A549 (cell line): ENCODE measurements at regions not wholly inside any gene's neighbourhood (a gene's known extent, or its start where the extent isn't known, plus 50 kb on each side); places are given as distances from the start of the nearest gene placed in this dataset.

ENCODE experiments used
- ATAC-seq, 2 experiments: fragments of 200-7000 bp in 1 of 2; fragments of >200 bp in 1 of 2; cut with Nextera tagmentation in 1 of 2; cut with Tn5 transposase in 1 of 2; 3 replicates each; pipeline versions ENCODE4 v1.8.0 to v1.9.1; 2018 to 2020; ENCODE audit warnings: mild to moderate bottlenecking in 1 of 2, moderate library complexity in 1 of 2
- CTCF ChIA-PET: fragments of 300-600 bp; sonication (Branson Sonifier 250); formaldehyde crosslinking; extraction: SDS; loops from one replicate; lab custom pipeline; 2021; ENCODE audit warnings: antibody characterized with exemption, inconsistent platforms; lab: Yijun Ruan, JAX
- POLR2A ChIA-PET: fragments of 350-600 bp; formaldehyde crosslinking; extraction: SDS; loops from one replicate; lab custom pipeline; 2021; ENCODE audit warnings: antibody characterized with exemption, inconsistent platforms; lab: Yijun Ruan, JAX
- DNase-seq, 2 experiments: peaks; one replicate each; pipeline versions ENCODE4 v3.0.0 to v3.0.0-alpha.2; 2011 to 2016; ENCODE audit warnings: low read depth in 1 of 2, low spot score in 1 of 2
- FAIRE-seq: peaks from 2 replicates; lab custom pipeline; 2011; peaks lifted over from hg19 to GRCh38; lab: Jason Lieb, UNC
- H3K27ac ChIP-seq, 2 experiments: fragments of >200 bp; sonication (Bioruptor Twin); formaldehyde crosslinking; 3 replicates each; pipeline ENCODE4 v1.5.1; 2016 to 2017
- H3K4me1 ChIP-seq: fragments of >200 bp; sonication (Bioruptor Twin); formaldehyde crosslinking; 3 replicates; pipeline ENCODE4 v1.6.1; 2016
- H3K4me2 ChIP-seq: fragments of >200 bp; sonication (Bioruptor Twin); formaldehyde crosslinking; 3 replicates; pipeline ENCODE4 v1.6.1; 2016
- H3K4me3 ChIP-seq: fragments of >200 bp; sonication (Bioruptor Twin); formaldehyde crosslinking; 3 replicates; pipeline ENCODE4 v1.5.1; 2016
- H3K9me3 ChIP-seq: fragments of >200 bp; sonication (Bioruptor Twin); formaldehyde crosslinking; 3 replicates; pipeline ENCODE4 v1.6.1; 2016
- ATOH8 ChIP-seq: fragments of 250-450 bp; sonication (Bioruptor Pico); IDR thresholded peaks from 2 replicates; pipeline ENCODE4 v1.5.0; 2020; ENCODE audit warnings: low read depth, mild to moderate bottlenecking, moderate library complexity
- BCL3 ChIP-seq: fragments of >200 bp; sonication (Bioruptor Twin); formaldehyde crosslinking; IDR thresholded peaks from 3 replicates; pipeline ENCODE4 v1.6.1; 2016
- CHD2 ChIP-seq: fragments of 150-350 bp; IDR thresholded peaks from 2 replicates; pipeline ENCODE4 v1.6.1; 2014; ENCODE audit warnings: low read length; ENCODE audit not compliant: partially characterized antibody
- CHD4 ChIP-seq: fragments of 200-600 bp; sonication (generic); IDR thresholded peaks from 2 replicates; pipeline ENCODE4 v1.6.1; 2016; ENCODE audit warnings: antibody characterized with exemption, mild to moderate bottlenecking, borderline replicate concordance
- CTCF ChIP-seq: fragments of >200 bp; sonication (Bioruptor Twin); formaldehyde crosslinking; IDR thresholded peaks from 3 replicates; pipeline ENCODE4 v1.5.1; 2016
- E2F6 ChIP-seq: IDR thresholded peaks from 2 replicates; pipeline ENCODE4 v1.6.1; 2012; ENCODE audit warnings: low read depth, borderline replicate concordance
- EHMT2 ChIP-seq: fragments of 200-600 bp; sonication (generic); IDR thresholded peaks from 2 replicates; pipeline ENCODE4 v1.6.1; 2016; ENCODE audit warnings: antibody characterized with exemption, low read depth, mild to moderate bottlenecking, moderate library complexity
- ELK1 ChIP-seq: fragments of 150-350 bp; IDR thresholded peaks from 2 replicates; pipeline ENCODE4 v1.6.1; 2014; ENCODE audit warnings: low read depth, mild to moderate bottlenecking, low read length
- FOSB ChIP-seq: fragments of 250-450 bp; sonication (Bioruptor Pico); IDR thresholded peaks from 2 replicates; pipeline ENCODE4 v1.5.0; 2020; ENCODE audit warnings: mild to moderate bottlenecking, moderate library complexity
- FOXS1 ChIP-seq: fragments of 250-450 bp; sonication (Bioruptor Pico); IDR thresholded peaks from 2 replicates; pipeline ENCODE4 v1.5.0; 2020; ENCODE audit warnings: mild to moderate bottlenecking, moderate library complexity
- HES2 ChIP-seq: fragments of >200 bp; sonication (Bioruptor Twin); formaldehyde crosslinking; IDR thresholded peaks from 2 replicates; pipeline ENCODE4 v1.6.1; 2016
- HEYL ChIP-seq: fragments of 250-450 bp; sonication (Bioruptor Pico); IDR thresholded peaks from 2 replicates; pipeline ENCODE4 v1.8.0; 2021; ENCODE audit warnings: mild to moderate bottlenecking, moderate library complexity
- HMGXB4 ChIP-seq: fragments of 250-450 bp; sonication (Bioruptor Pico); IDR thresholded peaks from 2 replicates; pipeline ENCODE4 v1.5.0; 2021; ENCODE audit warnings: mild to moderate bottlenecking, moderate library complexity, borderline replicate concordance
- HOXB5 ChIP-seq: fragments of 250-450 bp; sonication (Bioruptor Pico); IDR thresholded peaks from 2 replicates; pipeline ENCODE4 v1.5.0; 2020; ENCODE audit warnings: mild to moderate bottlenecking, moderate library complexity
- KDM1A ChIP-seq: fragments of 200-600 bp; sonication (generic); IDR thresholded peaks from 2 replicates; pipeline ENCODE4 v1.6.1; 2016; ENCODE audit warnings: low read depth, mild to moderate bottlenecking
- KDM5A ChIP-seq: fragments of 200-600 bp; sonication (generic); IDR thresholded peaks from 2 replicates; pipeline ENCODE4 v1.6.1; 2016; ENCODE audit warnings: antibody characterized with exemption, mild to moderate bottlenecking
- NFE2L2 ChIP-seq: fragments of 150-350 bp; conservative IDR thresholded peaks from 2 replicates; pipeline ENCODE4 v1.6.1; 2014; ENCODE audit warnings: low read length
- NR3C1 ChIP-seq: fragments of >200 bp; sonication (Bioruptor Twin); formaldehyde crosslinking; IDR thresholded peaks from 3 replicates; pipeline ENCODE4 v1.6.1; 2017
- PBX3 ChIP-seq: IDR thresholded peaks from 2 replicates; pipeline ENCODE4 v1.6.1; 2012
- POLR2A ChIP-seq: IDR thresholded peaks from 2 replicates; pipeline ENCODE4 v1.6.1; 2012; ENCODE audit warnings: mild to moderate bottlenecking, low read length
- RCOR1 ChIP-seq: fragments of 150-350 bp; IDR thresholded peaks from 2 replicates; pipeline ENCODE4 v1.6.1; 2014; ENCODE audit warnings: antibody characterized with exemption, low read length, low read depth
- RFX5 ChIP-seq: fragments of 450-650 bp; IDR thresholded peaks from 2 replicates; pipeline ENCODE4 v1.7.1; 2014; ENCODE audit warnings: antibody characterized with exemption, mild to moderate bottlenecking, moderate library complexity
- USF2 ChIP-seq: fragments of 450-650 bp; IDR thresholded peaks from 2 replicates; pipeline ENCODE4 v1.6.1; 2014; ENCODE audit warnings: antibody characterized with exemption
- ZFP36 ChIP-seq: fragments of 450-650 bp; IDR thresholded peaks from 2 replicates; pipeline ENCODE4 v1.6.1; 2014; ENCODE audit warnings: borderline replicate concordance; ENCODE audit not compliant: partially characterized antibody
- ZSCAN20 ChIP-seq: fragments of 250-450 bp; sonication (Bioruptor Pico); IDR thresholded peaks from 2 replicates; pipeline ENCODE4 v1.8.0; 2022; ENCODE audit warnings: mild to moderate bottlenecking, moderate library complexity
- WGBS: methylation state at CpG from one replicate; pipeline ENCODE4 v1.1.6; 2017; ENCODE audit errors: missing lambda C conversion rate; 5-methylcytosine and 5-hydroxymethylcytosine counted together

GRCh38 chr13:106818971-106819370 is 251.0 kb upstream of the ARGLU1 start (continued):
- TF ChIP-seq ELK1 (no peak), ZFP36 (no peak), ATOH8 (no peak), HEYL (no peak)

- Histone ChIP-seq H3K4me3 (no peak overlapping the region), H3K9me3 (no peaks in the 10 kb centered on the region), H3K4me2 (no peak overlapping the region), H3K27ac (no peak overlapping the region), H3K4me1 (no peaks in the 10 kb centered on the region)
- ChIA-PET POLR2A (no interaction called here), CTCF (no interaction called here)
- no peak for FAIRE-seq
- 0% methylated on average over 1 of the region's 1 CpG for WGBS
- ATAC-seq, result no peak
- no peak for TF ChIP-seq E2F6
- no peak for TF ChIP-seq USF2
- TF ChIP-seq ATOH8, result no peak
- no peak for TF ChIP-seq KDM5A
- no peak for TF ChIP-seq CTCF
- TF ChIP-seq BCL3, result no peak
- no peak for TF ChIP-seq RFX5
- no peak for TF ChIP-seq EHMT2
- TF ChIP-seq HES2, result no peak
- no peak for TF ChIP-seq HOXB5
- DNase-seq, result no peak
These were observed 247.6 kb upstream of the ARGLU1 start for GRCh38 chr13:106815545-106815944.

- DNase-seq (no peak), FAIRE-seq (no peak), ATAC-seq (no peak)
- no peak overlapping the region for H3K27ac ChIP-seq
- ChIA-PET POLR2A (no interaction called here), CTCF (no interaction called here)
- whole genome bisulfite sequencing, result 0% methylated on average over 1 of the region's 1 CpG
- no peaks in the 10 kb centered on the region for H3K9me3 ChIP-seq
- no peaks in the 10 kb centered on the region for H3K4me1 ChIP-seq
- H3K4me3 ChIP-seq, result no peak overlapping the region
- H3K4me2 ChIP-seq, result no peak overlapping the region
- TF ChIP-seq KDM1A (no peak), FOXS1 (no peak), CHD4 (no peak), ZSCAN20 (CRISPR knock-in tag) (no peak), KDM5A (no peak), NFE2L2 (no peak), FOSB (CRISPR knock-in tag) (no peak), ATOH8 (no peak), PBX3 (no peak), NR3C1 (no peak), POLR2A (no peak), RFX5 (no peak), CHD2 (no peak), HMGXB4 (CRISPR knock-in tag) (no peak), RCOR1 (no peak)
These were observed 246.5 kb upstream of the ARGLU1 start for GRCh38 chr13:106814463-106814862.
